ENCODE measurements at regions not wholly inside any gene's neighbourhood (a gene's known extent, or its start where the extent isn't known, plus 50 kb on each side); places are given as distances from the start of the nearest gene placed in this dataset.

DNA sequence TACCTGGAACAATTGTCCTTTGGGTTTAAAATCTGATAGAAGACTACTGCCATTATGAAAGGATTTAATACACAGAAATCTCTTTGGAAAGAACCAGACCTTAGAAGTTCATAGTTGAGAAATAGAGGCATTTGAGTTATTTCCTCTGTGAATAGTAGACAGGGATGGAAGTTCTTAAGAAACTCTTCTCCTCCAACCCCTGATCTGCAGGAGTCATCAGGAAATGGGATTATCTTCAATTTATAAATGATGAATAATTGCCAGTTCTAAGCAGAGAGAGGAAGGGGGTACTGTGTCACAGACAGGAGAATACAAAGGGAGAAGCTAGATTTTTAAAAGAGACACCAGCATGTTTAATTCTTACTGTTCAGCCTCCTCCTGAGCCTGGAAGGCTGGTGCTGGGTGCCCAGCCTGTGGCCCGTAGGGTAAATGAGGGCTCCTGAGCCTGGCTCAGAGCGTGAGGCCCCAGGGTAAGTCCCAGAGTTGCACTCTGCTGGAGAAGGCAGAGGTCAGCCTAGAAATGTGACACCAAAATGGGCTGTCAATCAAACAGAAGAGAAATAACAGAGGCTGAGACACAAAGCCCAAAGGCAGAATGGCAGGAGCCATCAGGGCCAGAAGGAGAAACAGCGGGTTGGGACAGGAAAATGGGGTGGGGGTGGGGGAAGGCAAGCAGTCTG, 58.2 kb upstream of the PKDCC start:
- Histone ChIP-seq H3K36me3 (ENCODE audit: control insufficient read depth, insufficient read depth, low read length) (no peaks in the 10 kb centered on the region), H3K4me1 (ENCODE audit: control insufficient read depth, extremely low read depth, insufficient read depth, low read length) (no peaks in the 10 kb centered on the region), H3K9me3 (ENCODE audit: control insufficient read depth, insufficient read depth, low read depth, low read length) (no peaks in the 10 kb centered on the region), H2AFZ (ENCODE audit: low read length) (no peak overlapping the region), H3K27me3 (ENCODE audit: control insufficient read depth, insufficient read depth, low read length) (peaks cover 2% of the 10 kb centered on the region), H3K4me3 (replicated peaks in 1 of 4; ENCODE audit: control extremely low read depth in 1 of 4, insufficient read depth in 1 of 4, low read depth in 3 of 4, low read length in 4 of 4) (no peak overlapping the region), H3K79me2 (ENCODE audit: control insufficient read depth, insufficient read depth, low read length) (no peaks in the 10 kb centered on the region), H3K27ac (ENCODE audit: insufficient read depth, low read length) (no peak overlapping the region), H4K20me1 (ENCODE audit: control insufficient read depth, extremely low read depth, insufficient read depth, low read length) (no peaks in the 10 kb centered on the region), H3K4me2 (ENCODE audit: extremely low read depth, insufficient read depth, low read length) (no peak overlapping the region), H3K9ac (ENCODE audit: insufficient read depth, low read length) (no peak overlapping the region)
- no peak for DNase-seq (ENCODE audit: low read depth in 2 of 2)
- TF ChIP-seq EZH2 (IDR thresholded peaks at IDR 0.05; ENCODE audit: low read length, missing control alignments) = no peak
- no peak for TF ChIP-seq CTCF (conservative IDR thresholded peaks at IDR 0.05 in 1 of 2, IDR thresholded peaks at IDR 0.05 in 1 of 2; ENCODE audit: low read depth in 1 of 2, low read length in 2 of 2)

DNA sequence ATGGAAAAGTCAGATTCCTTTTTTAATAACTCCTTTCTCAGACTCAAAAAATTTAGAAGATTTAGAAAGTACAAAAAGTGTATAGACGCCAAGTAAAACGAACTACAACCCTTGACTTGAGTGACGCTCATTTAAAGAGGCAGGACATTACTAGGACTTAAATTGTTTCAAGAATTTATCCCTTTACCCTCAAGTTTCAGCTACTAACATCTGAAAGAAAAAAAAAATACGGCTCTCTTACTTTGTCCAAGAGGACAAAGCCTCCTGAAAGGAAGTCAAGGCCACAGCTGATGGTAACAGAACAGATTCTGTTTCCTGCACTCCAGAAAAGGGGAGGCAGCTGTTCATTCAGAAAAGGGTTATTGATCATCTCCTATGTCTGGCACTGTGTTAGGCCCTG, 57.6 kb upstream of the PKDCC start:
- Histone ChIP-seq H3K27me3 (ENCODE audit: control insufficient read depth, insufficient read depth, low read length) (peaks cover 2% of the 10 kb centered on the region), H4K20me1 (ENCODE audit: control insufficient read depth, extremely low read depth, insufficient read depth, low read length) (no peaks in the 10 kb centered on the region), H3K9me3 (ENCODE audit: control insufficient read depth, insufficient read depth, low read depth, low read length) (no peaks in the 10 kb centered on the region), H3K79me2 (ENCODE audit: control insufficient read depth, insufficient read depth, low read length) (no peaks in the 10 kb centered on the region), H3K4me3 (replicated peaks in 1 of 4; ENCODE audit: control extremely low read depth in 1 of 4, insufficient read depth in 1 of 4, low read depth in 3 of 4, low read length in 4 of 4) (no peak overlapping the region), H3K4me1 (ENCODE audit: control insufficient read depth, extremely low read depth, insufficient read depth, low read length) (no peaks in the 10 kb centered on the region), H2AFZ (ENCODE audit: low read length) (no peak overlapping the region), H3K27ac (ENCODE audit: insufficient read depth, low read length) (no peak overlapping the region), H3K36me3 (ENCODE audit: control insufficient read depth, insufficient read depth, low read length) (no peaks in the 10 kb centered on the region), H3K9ac (ENCODE audit: insufficient read depth, low read length) (no peak overlapping the region), H3K4me2 (ENCODE audit: extremely low read depth, insufficient read depth, low read length) (no peak overlapping the region)
- no peak for DNase-seq (ENCODE audit: low read depth in 2 of 2)
- no peak for TF ChIP-seq CTCF (conservative IDR thresholded peaks at IDR 0.05 in 1 of 2, IDR thresholded peaks at IDR 0.05 in 1 of 2; ENCODE audit: low read depth in 1 of 2, low read length in 2 of 2)
- TF ChIP-seq EZH2 (IDR thresholded peaks at IDR 0.05; ENCODE audit: low read length, missing control alignments) = no peak

- no peaks in the 10 kb centered on the region for H3K27me3 ChIP-seq (ENCODE audit: control insufficient read depth, insufficient read depth, low read length)
- peak; percentile 46 to 82 for DNase-seq (ENCODE audit: low read depth in 2 of 2)
- H3K27ac ChIP-seq (ENCODE audit: insufficient read depth, low read length) = no peak overlapping the region
- no peak overlapping the region for H2AFZ ChIP-seq (ENCODE audit: low read length)
- H3K4me1 ChIP-seq (ENCODE audit: control insufficient read depth, extremely low read depth, insufficient read depth, low read length) = no peaks in the 10 kb centered on the region
- no peaks in the 10 kb centered on the region for H3K36me3 ChIP-seq (ENCODE audit: control insufficient read depth, insufficient read depth, low read length)
- H3K4me2 ChIP-seq (ENCODE audit: extremely low read depth, insufficient read depth, low read length) = no peak overlapping the region
- no peak overlapping the region for H3K9ac ChIP-seq (ENCODE audit: insufficient read depth, low read length)
- H3K4me3 ChIP-seq (replicated peaks in 1 of 4; ENCODE audit: control extremely low read depth in 1 of 4, insufficient read depth in 1 of 4, low read depth in 3 of 4, low read length in 4 of 4) = no peak overlapping the region
- H4K20me1 ChIP-seq (ENCODE audit: control insufficient read depth, extremely low read depth, insufficient read depth, low read length) = no peaks in the 10 kb centered on the region
- TF ChIP-seq CTCF (conservative IDR thresholded peaks at IDR 0.05 in 1 of 2, IDR thresholded peaks at IDR 0.05 in 1 of 2; ENCODE audit: low read depth in 1 of 2, low read length in 2 of 2) (no peak), EZH2 (IDR thresholded peaks at IDR 0.05; ENCODE audit: low read length, missing control alignments) (no peak)
- no peaks in the 10 kb centered on the region for H3K79me2 ChIP-seq (ENCODE audit: control insufficient read depth, insufficient read depth, low read length)
- no peaks in the 10 kb centered on the region for H3K9me3 ChIP-seq (ENCODE audit: control insufficient read depth, insufficient read depth, low read depth, low read length)
Measured at GRCh38 chr2:41990688-41991087, 57.1 kb upstream of the PKDCC start.

Measured in fibroblast of lung (primary cell).